OCI-LY3 (cell line): ENCODE measurements at regions not wholly inside any gene's neighbourhood (a gene's known extent, or its start where the extent isn't known, plus 50 kb on each side); places are given as distances from the start of the nearest gene placed in this dataset.

Experiments used
- CTCF ChIP-seq: fragments of 200-600, 300-600 bp; sonication (generic); IDR thresholded peaks from 2 replicates; pipeline ENCODE4 v1.5.1; 2014; ENCODE audit warnings: antibody characterized with exemption, low read length, low read depth
- EZH2phosphoT487 ChIP-seq: fragments of 200-600 bp; shearing (Covaris generic); IDR thresholded peaks from 2 replicates; pipeline ENCODE4 v1.6.1; 2018; ENCODE audit warnings: antibody characterized with exemption, mixed run types, low read depth

GRCh38 chr5:68920888-68921287, 172.9 kb upstream of the SLC30A5 start:
- TF ChIP-seq CTCF (no peak), EZH2phosphoT487 (no peak)
